ENCODE measurements at regions not wholly inside any gene's neighbourhood (a gene's known extent, or its start where the extent isn't known, plus 50 kb on each side); places are given as distances from the start of the nearest gene placed in this dataset.

DNA sequence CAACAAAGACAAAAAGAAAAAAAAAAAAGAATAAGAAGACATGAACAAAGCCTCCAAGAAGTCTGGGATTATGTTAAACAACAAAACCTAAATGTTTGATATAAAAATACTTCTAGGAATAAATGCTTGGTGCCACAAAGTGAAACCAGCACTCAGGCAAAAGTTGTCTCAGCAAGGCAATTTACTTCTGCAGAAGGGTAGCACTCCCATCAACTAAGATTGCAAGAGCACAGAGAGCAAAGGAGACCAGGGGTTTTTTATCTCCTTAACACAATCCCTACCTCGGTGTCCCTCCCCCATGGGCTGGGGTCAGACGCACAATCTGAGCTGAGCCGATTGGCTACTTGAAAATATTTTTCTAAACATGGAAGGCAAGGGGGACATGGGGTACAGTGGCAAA, 381.3 kb upstream of the SLC24A2 start:
- no peak for ATAC-seq (ENCODE audit: insufficient number of reproducible peaks, low FRiP score, low read depth)
- Histone ChIP-seq H3K4me3 (no peak overlapping the region), H3K36me3 (no peaks in the 10 kb centered on the region), H3K9me3 (peaks cover 17% of the 10 kb centered on the region), H3K27ac (no peak overlapping the region), H3K27me3 (replicated peaks; ENCODE audit: insufficient read depth) (no peaks in the 10 kb centered on the region), H3K4me1 (ENCODE audit: control insufficient read depth in 1 of 2, low read depth in 2 of 2) (no peaks in the 10 kb centered on the region)
- no peak for DNase-seq (ENCODE audit: low spot score)
- TF ChIP-seq, protein P1, sequence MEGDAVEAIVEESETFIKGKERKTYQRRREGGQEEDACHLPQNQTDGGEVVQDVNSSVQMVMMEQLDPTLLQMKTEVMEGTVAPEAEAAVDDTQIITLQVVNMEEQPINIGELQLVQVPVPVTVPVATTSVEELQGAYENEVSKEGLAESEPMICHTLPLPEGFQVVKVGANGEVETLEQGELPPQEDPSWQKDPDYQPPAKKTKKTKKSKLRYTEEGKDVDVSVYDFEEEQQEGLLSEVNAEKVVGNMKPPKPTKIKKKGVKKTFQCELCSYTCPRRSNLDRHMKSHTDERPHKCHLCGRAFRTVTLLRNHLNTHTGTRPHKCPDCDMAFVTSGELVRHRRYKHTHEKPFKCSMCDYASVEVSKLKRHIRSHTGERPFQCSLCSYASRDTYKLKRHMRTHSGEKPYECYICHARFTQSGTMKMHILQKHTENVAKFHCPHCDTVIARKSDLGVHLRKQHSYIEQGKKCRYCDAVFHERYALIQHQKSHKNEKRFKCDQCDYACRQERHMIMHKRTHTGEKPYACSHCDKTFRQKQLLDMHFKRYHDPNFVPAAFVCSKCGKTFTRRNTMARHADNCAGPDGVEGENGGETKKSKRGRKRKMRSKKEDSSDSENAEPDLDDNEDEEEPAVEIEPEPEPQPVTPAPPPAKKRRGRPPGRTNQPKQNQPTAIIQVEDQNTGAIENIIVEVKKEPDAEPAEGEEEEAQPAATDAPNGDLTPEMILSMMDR (IDR thresholded peaks at IDR 0.05) = no peak

- Histone ChIP-seq H3K4me1 (ENCODE audit: control insufficient read depth in 1 of 2, low read depth in 2 of 2) (no peaks in the 10 kb centered on the region), H3K9me3 (no peaks in the 10 kb centered on the region), H3K4me3 (no peak overlapping the region), H3K27ac (no peak overlapping the region), H3K36me3 (no peaks in the 10 kb centered on the region), H3K27me3 (replicated peaks; ENCODE audit: insufficient read depth) (no peaks in the 10 kb centered on the region)
- TF ChIP-seq, protein P1 (IDR thresholded peaks at IDR 0.05) = no peak
- ATAC-seq (ENCODE audit: insufficient number of reproducible peaks, low FRiP score, low read depth) (no peak), DNase-seq (ENCODE audit: low spot score) (no peak)
Observed at GRCh38 chr9:20152151-20152725, 363.4 kb upstream of the SLC24A2 start.

GRCh38 chr9:20148416-20148815, 359.6 kb upstream of the SLC24A2 start:
- DNase-seq (ENCODE audit: low spot score) (no peak), ATAC-seq (ENCODE audit: insufficient number of reproducible peaks, low FRiP score, low read depth) (no peak)
- Histone ChIP-seq H3K9me3 (no peaks in the 10 kb centered on the region), H3K4me1 (ENCODE audit: control insufficient read depth in 1 of 2, low read depth in 2 of 2) (no peaks in the 10 kb centered on the region), H3K4me3 (no peak overlapping the region), H3K36me3 (no peaks in the 10 kb centered on the region), H3K27me3 (replicated peaks; ENCODE audit: insufficient read depth) (no peaks in the 10 kb centered on the region), H3K27ac (no peak overlapping the region)
- TF ChIP-seq, protein P1 (IDR thresholded peaks at IDR 0.05) = no peak

GRCh38 chr9:20144197-20144596, 355.4 kb upstream of the SLC24A2 start:
- no peak for ATAC-seq (ENCODE audit: insufficient number of reproducible peaks, low FRiP score, low read depth)
- H3K27me3 ChIP-seq (replicated peaks; ENCODE audit: insufficient read depth) = no peaks in the 10 kb centered on the region
- no peaks in the 10 kb centered on the region for H3K4me1 ChIP-seq (ENCODE audit: control insufficient read depth in 1 of 2, low read depth in 2 of 2)
- no peaks in the 10 kb centered on the region for H3K36me3 ChIP-seq
- no peak overlapping the region for H3K27ac ChIP-seq
- TF ChIP-seq, protein P1 (IDR thresholded peaks at IDR 0.05) = no peak
- no peak for DNase-seq (ENCODE audit: low spot score)
- H3K9me3 ChIP-seq = no peaks in the 10 kb centered on the region
- H3K4me3 ChIP-seq = no peak overlapping the region

DNA sequence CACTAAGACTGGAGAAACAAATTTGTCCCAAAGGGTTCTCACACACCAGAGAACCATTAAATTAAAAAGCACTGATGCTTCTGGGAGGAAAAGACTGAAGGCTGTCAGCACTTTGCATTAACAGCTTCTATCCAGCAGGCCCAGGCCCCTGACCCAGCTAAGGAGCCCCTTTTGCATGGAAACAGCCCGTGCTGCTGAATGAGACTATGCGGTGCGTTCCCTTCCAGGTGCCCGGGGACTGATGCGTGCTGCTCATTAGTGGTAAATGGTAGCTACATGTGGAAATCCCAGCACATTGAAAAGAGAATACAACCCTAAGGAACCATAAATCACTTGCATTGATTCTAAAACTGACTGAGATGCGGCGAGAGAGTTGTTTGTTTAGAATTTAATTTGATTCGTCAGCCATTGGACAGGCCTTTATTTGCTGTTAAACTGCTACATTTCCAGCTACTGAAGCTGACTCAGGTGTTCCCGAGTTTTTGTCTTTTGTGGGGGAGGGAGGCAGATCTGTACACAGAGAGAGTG, 351.0 kb upstream of the SLC24A2 start:
- H3K9me3 ChIP-seq = no peaks in the 10 kb centered on the region
- TF ChIP-seq, protein P1 (IDR thresholded peaks at IDR 0.05) = no peak
- DNase-seq (ENCODE audit: low spot score) = no peak
- H3K27me3 ChIP-seq (replicated peaks; ENCODE audit: insufficient read depth) = no peaks in the 10 kb centered on the region
- H3K4me3 ChIP-seq = no peak overlapping the region
- no peaks in the 10 kb centered on the region for H3K36me3 ChIP-seq
- no peak for ATAC-seq (ENCODE audit: insufficient number of reproducible peaks, low FRiP score, low read depth)
- H3K4me1 ChIP-seq (ENCODE audit: control insufficient read depth in 1 of 2, low read depth in 2 of 2) = no peaks in the 10 kb centered on the region
- H3K27ac ChIP-seq = no peak overlapping the region
